Right atrium auricular region (tissue), 2 donors: ENCODE measurements at regions not wholly inside any gene's neighbourhood (a gene's known extent, or its start where the extent isn't known, plus 50 kb on each side); places are given as distances from the start of the nearest gene placed in this dataset.

Experiments
- DNase-seq: peaks from one replicate; pipeline ENCODE4 v3.0.0-alpha.2; 2019; ENCODE audit warnings: low spot score
- H3K27ac ChIP-seq, 2 donors: fragments of 200-600 bp; sonication (generic); 1 replicate in 1 of 2; 2 replicates in 1 of 2; pipeline ENCODE4 v1.5.1; 2016 to 2019
- H3K27me3 ChIP-seq, 2 donors: fragments of 200-600 bp; sonication (generic); one replicate each; pipeline versions ENCODE4 v1.5.1 to v1.6.0; 2017 to 2019
- H3K36me3 ChIP-seq: fragments of 200-600 bp; sonication (generic); one replicate; pipeline ENCODE4 v1.5.1; 2016
- H3K4me1 ChIP-seq, 2 donors: fragments of 200-600 bp; sonication (generic); one replicate each; pipeline versions ENCODE4 v1.5.1 to v1.6.0; 2017 to 2019
- H3K4me3 ChIP-seq, 2 donors: fragments of 200-600 bp; sonication (generic); 1 replicate in 1 of 2; 2 replicates in 1 of 2; pipeline ENCODE4 v1.5.1; 2017 to 2019; ENCODE audit warnings: mild to moderate bottlenecking in 1 of 2, moderate library complexity in 1 of 2
- H3K9me3 ChIP-seq, 2 donors: fragments of 200-600 bp; sonication (generic); one replicate each; pipeline ENCODE4 v1.5.1; 2019
- CTCF ChIP-seq, 2 donors: fragments of 200-600 bp; sonication (generic); IDR thresholded peaks; one replicate each; pipeline ENCODE4 v1.5.1; 2019; ENCODE audit warnings: antibody characterized with exemption in 2 of 2

GRCh38 chr6:3981917-3982316, 97.0 kb downstream of the FAM217A start:
- Histone ChIP-seq H3K9me3 (no peaks in the 10 kb centered on the region), H3K36me3 (no peaks in the 10 kb centered on the region), H3K4me1 (peaks cover 0 to 3% of the 10 kb centered on the region in 2 donors), H3K4me3 (no peak overlapping the region), H3K27ac (no peak overlapping the region), H3K27me3 (no peaks in the 10 kb centered on the region)
- TF ChIP-seq CTCF (IDR thresholded peaks at IDR 0.05) = no peak
- no peak for DNase-seq

- Histone ChIP-seq H3K27ac (no peak overlapping the region), H3K36me3 (no peaks in the 10 kb centered on the region), H3K4me1 (peaks cover 0 to 3% of the 10 kb centered on the region in 2 donors), H3K27me3 (no peaks in the 10 kb centered on the region), H3K9me3 (no peaks in the 10 kb centered on the region), H3K4me3 (no peak overlapping the region)
- no peak for TF ChIP-seq CTCF (IDR thresholded peaks at IDR 0.05)
- no peak for DNase-seq
These were observed 95.2 kb downstream of the FAM217A start for GRCh38 chr6:3983778-3984177.

GRCh38 chr6:3984494-3984893, 94.4 kb downstream of the FAM217A start:
- no peak overlapping the region for H3K27ac ChIP-seq

GRCh38 chr6:3986241-3986640, 92.7 kb downstream of the FAM217A start:
- DNase-seq = no peak
- no peaks in the 10 kb centered on the region for H3K27me3 ChIP-seq
- TF ChIP-seq CTCF (IDR thresholded peaks at IDR 0.05) = no peak
- H3K4me3 ChIP-seq = no peak overlapping the region
- H3K27ac ChIP-seq = no peak overlapping the region
- no peaks in the 10 kb centered on the region for H3K9me3 ChIP-seq
- peaks cover 0 to 12% of the 10 kb centered on the region in 2 donors for H3K4me1 ChIP-seq
- H3K36me3 ChIP-seq = no peaks in the 10 kb centered on the region

More at GRCh38 chr6:3984494-3984893, 94.4 kb downstream of the FAM217A start:
- no peak for TF ChIP-seq CTCF (IDR thresholded peaks at IDR 0.05)
- Histone ChIP-seq H3K36me3 (no peaks in the 10 kb centered on the region), H3K9me3 (no peaks in the 10 kb centered on the region), H3K4me1 (peaks cover 0 to 3% of the 10 kb centered on the region in 2 donors), H3K4me3 (no peak overlapping the region), H3K27me3 (no peaks in the 10 kb centered on the region)
- DNase-seq = no peak

GRCh38 chr6:3987053-3987452, 91.9 kb downstream of the FAM217A start:
- no peak overlapping the region for H3K27ac ChIP-seq
- no peak for DNase-seq
- no peaks in the 10 kb centered on the region for H3K9me3 ChIP-seq
- TF ChIP-seq CTCF (IDR thresholded peaks at IDR 0.05) = no peak
- H3K4me1 ChIP-seq = peaks cover 0 to 13% of the 10 kb centered on the region in 2 donors
- H3K36me3 ChIP-seq = no peaks in the 10 kb centered on the region
- H3K27me3 ChIP-seq = no peaks in the 10 kb centered on the region
- H3K4me3 ChIP-seq = no peak overlapping the region

- no peaks in the 10 kb centered on the region for H3K9me3 ChIP-seq
- no peak overlapping the region for H3K4me3 ChIP-seq
- H3K36me3 ChIP-seq = no peaks in the 10 kb centered on the region
- DNase-seq = no peak
- H3K4me1 ChIP-seq = peaks cover 0 to 13% of the 10 kb centered on the region in 2 donors
- H3K27ac ChIP-seq = no peak overlapping the region
- H3K27me3 ChIP-seq = no peaks in the 10 kb centered on the region
- no peak for TF ChIP-seq CTCF (IDR thresholded peaks at IDR 0.05)
These were observed 91.4 kb downstream of the FAM217A start for GRCh38 chr6:3987576-3987975.
